ENCODE measurements at regions not wholly inside any gene's neighbourhood (a gene's known extent, or its start where the extent isn't known, plus 50 kb on each side); places are given as distances from the start of the nearest gene placed in this dataset.
"Not testable (repeated sequence)": the region's sequence is repeated elsewhere in the genome, so short reads cannot be mapped to it uniquely, and the experiment has no call there.

DNA sequence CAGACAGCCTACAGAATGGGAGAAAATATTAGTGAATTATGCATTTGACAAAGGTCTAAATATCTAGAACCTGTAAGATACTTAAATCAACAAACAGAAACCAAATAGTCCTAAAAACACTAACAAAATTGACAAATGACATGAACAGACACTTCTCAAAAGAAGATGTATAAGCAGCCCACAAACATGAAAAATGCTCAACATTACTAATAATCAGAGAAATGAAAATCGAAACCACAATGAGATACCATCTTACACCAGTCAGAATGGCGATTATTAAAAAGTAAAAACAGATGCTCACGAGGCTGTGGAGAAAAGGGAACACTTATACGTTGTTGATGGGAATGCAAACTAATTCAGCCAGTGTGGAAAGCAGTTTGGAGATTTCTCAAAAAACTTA is 1186.8 kb downstream of the DTWD2 start:
- no peak for DNase-seq (ENCODE audit: low spot score)

DNA sequence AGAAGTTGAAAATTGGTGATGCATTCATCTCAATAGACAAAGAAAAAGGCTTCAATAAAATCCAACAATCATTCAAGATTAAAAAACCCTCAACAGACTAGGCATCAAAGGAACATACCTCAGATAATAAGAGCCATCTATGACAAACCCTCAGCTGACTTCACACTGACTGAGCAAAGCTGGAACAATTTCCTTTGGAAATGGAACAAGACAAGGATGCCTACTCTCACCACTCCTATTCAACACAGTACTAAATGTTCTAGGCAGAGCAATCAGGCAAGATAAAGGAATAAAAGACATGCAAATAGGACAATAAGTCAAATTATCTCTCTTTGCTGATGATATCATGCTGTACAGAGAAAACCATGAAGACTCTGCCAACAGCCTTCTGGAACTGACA is 1188.1 kb downstream of the DTWD2 start:
- DNase-seq (ENCODE audit: low spot score) = no peak

DNA sequence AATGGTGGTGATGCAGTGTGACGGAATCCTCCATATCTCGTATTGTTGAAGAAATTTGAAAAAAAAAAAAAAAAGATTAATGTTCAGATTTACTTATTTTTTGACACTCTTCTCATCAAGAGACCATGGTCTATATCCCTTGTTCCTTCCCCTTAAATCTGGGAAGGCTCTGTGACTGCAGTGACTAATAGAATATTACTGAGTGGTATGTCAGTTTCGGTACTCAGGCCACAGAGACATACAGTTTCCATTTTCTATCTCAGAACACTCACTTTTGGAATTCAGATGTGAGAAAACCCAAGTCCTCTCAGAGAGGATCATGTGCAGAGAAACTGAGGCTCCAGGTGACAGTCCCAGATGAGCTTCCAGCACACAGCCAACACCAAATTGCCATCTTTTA is 1193.5 kb downstream of the DTWD2 start:
- DNase-seq (ENCODE audit: low spot score) = no peak

DNA sequence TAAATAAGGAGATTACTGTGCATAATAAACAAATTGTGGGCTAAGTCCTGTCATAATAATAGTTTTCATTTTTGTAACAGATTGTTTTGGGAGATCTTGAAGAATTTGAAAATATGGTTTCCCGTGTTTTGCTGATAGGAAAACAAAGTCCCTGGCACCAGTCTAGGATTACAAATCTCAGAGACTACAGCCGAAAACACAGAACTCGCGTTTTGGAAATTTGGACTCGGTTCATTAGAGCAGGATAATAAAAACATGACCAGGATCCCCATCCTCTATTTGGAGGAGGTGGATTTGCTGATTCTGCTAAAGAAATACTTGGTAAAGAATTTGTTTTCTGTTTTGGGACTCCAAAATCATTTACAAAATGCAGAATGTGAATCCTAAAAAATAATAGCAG is 1194.4 kb downstream of the DTWD2 start:
- DNase-seq (ENCODE audit: low spot score) = no peak

DNA sequence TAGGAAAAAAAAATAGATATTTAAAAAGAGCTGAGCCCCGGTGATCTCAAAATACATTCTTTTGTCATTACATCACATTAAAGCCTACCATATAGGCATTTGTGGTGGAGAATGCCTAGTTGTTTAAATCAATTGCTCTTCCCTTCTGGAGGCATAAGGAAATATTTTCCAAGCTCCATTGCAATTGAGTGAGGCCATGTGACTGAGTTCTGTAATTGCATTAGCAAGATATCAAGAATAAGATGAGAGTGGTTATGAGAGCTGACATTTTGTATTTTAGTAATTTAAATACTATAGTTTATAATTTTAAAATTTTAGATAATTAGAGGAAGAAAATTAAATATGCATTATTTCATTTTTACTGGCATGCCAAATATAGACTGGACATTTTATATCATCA is 1195.9 kb downstream of the DTWD2 start:
- DNase-seq (ENCODE audit: low spot score) = no peak

DNA sequence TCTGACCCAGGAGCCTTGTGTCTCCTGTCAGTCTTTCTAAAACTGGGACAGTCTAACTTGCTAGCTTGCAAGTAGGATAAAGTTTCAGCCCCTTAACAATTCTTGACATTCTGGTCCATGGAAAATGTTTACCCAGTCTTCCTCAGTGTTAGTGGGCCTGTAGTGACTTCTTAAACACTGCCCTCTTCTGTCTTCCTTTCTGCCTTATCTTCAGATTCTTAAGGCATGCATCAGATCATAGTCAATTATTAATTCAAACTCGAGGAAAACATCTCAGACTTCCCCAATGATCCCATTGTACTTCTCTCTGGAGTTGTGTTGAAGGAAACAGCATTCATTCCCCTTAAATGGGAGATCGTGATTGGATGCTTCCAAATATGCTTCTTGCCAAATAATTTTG is 1199.8 kb downstream of the DTWD2 start:
- peak; percentile 7 for DNase-seq (ENCODE audit: low spot score)

DNA sequence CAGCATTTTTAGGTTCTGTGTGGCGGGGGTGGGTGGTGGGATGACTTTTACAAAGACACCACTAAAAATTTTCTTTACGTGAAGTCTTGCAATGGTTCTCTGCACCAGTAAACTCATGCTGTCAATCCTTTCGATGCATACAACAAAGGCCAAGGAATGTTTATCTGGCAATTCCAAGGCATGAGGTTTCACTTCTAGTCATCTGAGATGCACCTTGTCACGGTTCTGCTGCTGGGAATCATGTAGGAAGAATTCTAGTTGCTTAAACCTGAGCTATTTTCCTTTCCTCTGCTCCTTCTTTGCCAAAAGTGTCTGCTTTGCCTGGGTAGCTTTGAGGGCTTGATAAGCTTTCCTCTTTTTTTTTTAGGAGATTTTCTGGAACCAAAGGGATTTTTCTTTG is 1204.5 kb upstream of the SEMA6A start:
- no peak for DNase-seq (ENCODE audit: low spot score)

DNA sequence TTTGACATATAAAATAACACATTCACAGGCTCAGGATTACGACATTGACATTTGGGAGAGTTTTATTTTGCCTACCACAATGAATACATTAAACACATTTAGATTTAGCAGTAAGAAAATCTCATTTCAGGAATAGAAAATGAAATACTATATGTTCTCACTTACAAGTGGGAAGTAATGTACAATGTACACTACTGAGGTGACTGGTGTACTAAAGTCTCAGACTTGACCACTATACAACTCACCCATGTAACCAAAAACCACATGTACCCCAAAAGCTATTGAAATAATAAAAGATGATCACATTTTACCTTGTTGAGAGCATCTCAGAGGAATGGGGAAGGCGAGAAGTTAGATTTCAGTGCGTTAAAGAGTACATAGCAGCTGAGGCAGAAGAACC is 1202.4 kb upstream of the SEMA6A start:
- DNase-seq (ENCODE audit: low spot score) = no peak

DNA sequence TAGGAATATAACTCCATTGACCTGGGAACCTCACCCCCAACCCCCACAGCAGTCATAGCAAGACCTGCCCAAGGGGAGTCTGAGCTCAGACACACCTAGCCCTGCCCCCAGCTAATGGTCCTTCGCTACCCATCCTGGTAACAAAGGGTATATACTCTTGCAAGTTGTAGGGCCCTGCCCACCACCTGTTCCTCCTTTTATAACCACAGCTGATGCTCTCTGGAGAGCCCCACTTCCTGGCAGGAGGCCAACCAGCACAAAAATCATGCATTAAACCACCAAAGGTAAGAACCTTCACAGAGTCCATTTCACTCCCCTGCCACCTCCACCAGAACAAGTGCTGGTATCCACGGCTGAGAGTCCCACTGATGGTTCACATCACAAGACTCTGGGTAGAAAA is 1195.3 kb upstream of the SEMA6A start:
- DNase-seq (ENCODE audit: low spot score) = no peak

DNA sequence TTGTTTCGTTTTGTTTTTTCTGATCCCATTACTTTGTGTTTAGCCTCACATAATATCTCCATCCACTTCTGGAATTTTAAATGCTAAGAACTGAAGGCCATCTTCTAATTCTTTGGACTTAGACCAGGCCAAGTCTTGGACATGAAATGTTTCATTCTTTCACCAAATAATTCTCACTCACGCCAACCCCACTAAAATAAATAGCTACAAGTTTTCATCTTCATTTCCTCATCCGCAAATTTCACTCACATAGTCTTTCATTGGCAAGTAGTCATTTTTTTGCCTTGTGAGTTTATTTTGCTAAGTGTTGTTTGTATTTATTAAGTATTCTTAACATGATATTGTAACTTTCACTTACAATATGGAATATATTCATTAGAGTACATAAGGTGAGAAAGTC is 1188.6 kb upstream of the SEMA6A start:
- DNase-seq (ENCODE audit: low spot score) = no peak

DNA sequence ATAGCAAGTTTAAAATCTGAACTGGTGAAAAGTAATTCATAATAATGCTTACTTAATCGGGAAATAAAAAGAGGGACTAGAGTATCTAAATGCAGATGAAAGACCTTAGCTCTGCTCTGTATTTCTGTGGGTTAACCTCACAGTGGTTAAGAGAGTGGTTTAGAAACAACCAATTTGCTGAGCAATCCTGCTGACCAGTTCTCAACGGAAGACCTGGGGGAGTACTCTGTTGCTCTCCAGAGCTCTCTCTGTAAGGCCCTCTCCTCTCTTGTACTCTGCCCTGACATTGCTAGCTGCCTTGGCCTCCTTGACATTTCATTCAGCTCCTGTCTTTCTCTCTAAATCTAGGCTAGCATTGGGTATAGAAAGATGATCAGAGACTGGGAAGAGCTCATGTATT is 1186.6 kb upstream of the SEMA6A start:
- DNase-seq (ENCODE audit: low spot score) = no peak

DNA sequence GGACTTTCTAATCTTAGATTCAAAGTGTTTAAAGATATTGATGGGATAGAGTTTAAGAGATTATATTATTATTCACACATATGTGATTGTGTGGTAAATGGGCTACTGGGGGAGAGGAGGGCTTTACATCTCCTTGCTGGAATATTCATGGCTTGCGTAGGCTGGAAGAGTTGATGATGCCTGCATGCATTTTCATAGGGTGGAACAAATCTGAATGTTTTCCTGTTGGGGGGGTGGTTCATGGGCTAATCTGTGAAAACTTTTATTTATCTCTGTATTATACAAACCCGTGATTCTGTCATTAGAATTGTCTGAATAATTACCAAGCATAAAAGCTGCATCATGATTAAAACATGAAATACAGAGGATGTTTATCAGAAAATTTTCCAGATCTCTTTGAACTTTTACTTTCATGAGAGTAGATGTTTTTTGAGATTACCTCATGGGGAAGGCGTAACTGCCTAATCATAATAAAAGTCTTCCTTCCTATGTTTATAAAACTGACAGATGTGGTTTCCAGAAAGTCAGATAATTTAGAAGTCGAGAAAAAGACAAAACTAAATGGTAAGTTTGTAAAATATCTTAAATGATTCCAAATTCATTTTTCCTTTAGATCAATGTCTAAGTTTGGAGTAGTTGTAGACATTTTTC is 1185.4 kb upstream of the SEMA6A start:
- DNase-seq (ENCODE audit: low spot score) = peak; percentile 5

DNA sequence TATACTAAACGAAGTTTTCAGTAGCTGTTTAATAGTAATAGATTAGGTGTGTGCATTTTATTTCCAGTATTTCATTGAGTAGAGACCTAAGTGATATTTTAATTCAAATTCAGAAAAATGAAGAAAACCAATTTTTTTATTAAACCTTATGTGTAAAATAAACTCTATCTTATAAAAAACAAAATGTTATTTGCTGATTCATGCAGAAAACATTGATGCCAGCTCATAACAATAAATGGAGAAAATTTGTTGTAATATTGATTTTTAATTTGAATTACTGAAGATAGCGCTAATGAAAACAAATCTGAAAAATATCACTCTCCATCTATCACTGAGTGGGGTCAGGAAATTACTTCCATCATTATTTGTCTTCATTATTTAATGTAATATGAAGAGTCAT is 1177.8 kb upstream of the SEMA6A start:
- no peak for DNase-seq (ENCODE audit: low spot score)

DNA sequence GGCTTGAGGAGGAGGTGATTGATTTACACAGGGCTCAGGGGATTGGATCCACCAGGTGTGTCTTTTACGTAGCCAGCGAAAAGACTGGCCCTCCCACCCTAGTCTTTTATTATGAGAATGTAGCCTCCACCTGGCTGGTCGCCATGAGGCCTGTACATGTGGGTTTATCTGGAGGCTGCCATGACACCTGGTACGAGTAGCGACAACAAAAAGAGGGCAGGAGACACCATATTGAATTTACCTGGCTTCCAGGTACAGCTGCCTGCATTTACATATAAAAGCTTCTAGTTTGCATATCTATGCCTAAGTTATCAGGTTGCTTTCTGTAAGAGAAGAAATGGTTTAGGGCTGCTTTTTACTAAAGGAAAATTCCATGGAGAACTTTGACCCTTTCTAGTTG is 1173.7 kb upstream of the SEMA6A start:
- no peak for DNase-seq (ENCODE audit: low spot score)

DNA sequence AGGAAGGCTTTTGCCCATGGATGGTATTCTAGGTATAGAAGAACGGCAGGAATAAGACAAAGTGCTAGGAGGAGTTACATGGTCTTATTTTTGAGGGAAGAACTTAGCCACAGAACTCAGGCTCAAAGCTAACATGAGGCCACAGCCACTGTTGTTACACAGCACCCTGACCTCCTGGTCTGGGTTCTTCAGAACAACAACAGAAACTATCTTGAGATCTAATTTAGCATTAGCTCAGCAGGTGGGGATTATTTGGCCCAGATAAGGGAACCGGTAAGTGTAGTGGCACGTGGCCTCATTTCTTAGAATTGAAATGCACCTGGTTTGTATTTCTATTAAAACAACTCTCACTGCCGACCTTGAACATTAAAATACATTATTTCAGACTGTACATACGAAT is 1168.7 kb upstream of the SEMA6A start:
- DNase-seq (ENCODE audit: low spot score) = no peak

DNA sequence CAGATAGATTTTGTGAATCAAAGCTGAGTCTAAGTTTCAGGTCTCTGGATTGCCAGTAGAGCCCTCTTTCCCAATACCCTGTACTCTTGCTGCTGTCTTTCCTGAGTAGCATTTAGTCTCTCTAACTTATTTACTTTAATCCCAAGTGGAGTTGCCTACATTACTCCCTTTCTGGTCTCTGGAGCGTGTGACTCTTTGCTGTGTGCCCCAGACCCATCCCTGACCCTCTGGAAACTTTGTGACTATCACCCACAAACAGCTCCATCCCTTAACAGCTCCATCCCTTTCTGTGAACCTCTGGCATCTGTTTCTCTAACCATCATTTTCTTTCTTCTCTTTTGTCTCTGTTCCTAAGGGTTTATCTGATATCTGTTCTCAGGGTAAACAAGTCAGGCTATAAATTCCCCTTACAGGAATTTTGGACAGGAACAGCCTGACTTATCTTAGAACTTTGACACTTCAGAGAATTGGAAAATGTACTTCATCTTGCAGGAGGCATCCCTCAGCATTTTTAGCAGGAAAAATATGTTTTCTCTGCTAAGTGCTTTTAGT is 1167.1 kb upstream of the SEMA6A start:
- DNase-seq (ENCODE audit: low spot score) = no peak

DNA sequence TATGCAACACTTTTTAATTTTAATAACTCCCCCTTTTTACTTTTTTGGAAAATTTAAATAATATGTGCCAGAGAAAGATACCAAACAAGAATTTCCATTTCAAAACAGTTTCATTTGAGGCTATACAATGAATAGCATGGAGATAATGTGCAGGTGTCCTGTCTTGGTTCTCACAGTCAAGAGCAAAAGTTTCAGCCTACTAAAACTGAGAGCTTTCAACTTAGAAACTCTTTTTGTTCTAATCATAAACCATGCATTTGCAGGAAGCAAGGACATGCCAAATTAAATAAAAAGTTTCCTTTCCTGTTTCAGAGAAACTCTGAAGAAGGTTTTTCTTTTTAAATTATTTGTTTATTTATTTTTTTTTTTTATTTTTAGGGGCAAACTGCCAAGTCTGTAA is 1165.6 kb upstream of the SEMA6A start:
- no peak for DNase-seq (ENCODE audit: low spot score)

DNA sequence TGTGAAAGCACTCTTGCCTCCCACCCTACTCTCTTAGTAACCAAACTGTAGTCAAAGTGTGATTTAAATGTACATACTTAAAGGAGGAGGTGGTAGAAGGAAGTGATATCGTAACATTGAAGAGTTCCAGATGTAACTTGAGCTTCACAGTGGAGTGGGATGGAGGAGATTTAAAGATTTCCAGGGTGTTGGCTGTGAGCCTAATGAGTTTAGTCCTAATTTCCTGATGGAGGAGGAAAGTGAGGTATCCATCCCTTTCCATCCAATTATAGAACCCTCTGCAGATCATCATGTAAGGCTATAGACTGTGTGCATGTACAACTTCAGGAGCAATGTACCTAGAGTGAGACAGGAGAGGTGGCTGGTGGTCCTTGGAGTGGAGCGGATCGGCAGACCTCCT is 1163.9 kb upstream of the SEMA6A start:
- DNase-seq (ENCODE audit: low spot score) = no peak

DNA sequence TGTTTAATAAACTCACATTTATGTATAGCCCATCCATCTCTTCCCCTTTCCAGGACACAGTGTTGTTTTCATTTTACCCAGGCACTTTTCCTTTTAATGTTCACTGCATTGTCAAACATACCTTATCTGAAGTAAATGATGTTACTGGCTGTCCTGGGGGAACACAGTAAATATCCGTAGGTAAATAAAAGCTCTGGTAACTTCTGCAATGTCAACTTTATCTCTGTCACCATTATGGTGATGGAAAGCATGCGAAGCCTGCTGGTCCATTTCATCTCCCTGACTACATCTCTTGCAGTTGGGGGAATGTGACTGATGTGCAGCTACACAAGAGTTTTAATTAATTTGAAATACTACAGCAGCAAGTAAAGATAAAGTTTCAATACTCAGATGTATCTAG is 1162.1 kb upstream of the SEMA6A start:
- no peak for DNase-seq (ENCODE audit: low spot score)

DNA sequence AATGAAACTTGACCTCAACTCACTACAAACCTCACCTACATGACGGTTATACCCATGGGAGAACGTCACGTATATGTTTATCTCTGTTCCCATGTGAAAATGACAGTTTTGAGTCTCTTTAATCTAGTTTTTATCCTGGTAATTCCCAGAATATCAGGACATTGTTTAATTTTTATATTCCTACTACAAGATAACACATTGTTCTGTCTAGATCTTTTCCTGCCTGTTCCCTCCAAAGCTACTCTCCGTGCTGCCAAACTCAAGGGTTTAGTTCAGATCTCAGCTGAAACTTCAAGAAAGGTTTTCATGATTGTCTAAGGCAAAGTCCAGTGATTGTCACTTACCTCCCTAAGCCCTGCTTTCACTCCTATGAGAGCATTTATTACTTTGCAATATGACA is 1159.4 kb upstream of the SEMA6A start:
- DNase-seq (ENCODE audit: low spot score) = no peak

DNA sequence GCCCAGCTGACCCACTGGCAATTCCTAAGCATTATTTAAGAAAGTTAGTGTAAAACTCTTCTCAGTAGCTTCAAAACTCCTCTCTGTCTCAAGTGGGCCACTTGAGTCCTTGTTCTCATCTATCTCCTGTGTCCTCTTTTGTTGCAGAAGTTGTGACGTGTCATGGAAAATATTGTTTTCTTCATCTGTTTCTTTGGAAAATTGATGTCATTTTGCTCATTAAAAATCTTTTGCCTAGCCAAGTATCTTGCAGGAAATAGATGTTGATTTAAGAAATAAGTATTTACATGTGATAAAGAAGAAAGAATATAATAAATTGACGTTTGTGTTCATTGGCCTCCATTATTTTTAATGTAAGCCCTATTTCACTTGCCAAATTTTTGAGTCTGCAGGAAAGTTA is 1158.4 kb upstream of the SEMA6A start:
- DNase-seq (ENCODE audit: low spot score) = no peak

DNA sequence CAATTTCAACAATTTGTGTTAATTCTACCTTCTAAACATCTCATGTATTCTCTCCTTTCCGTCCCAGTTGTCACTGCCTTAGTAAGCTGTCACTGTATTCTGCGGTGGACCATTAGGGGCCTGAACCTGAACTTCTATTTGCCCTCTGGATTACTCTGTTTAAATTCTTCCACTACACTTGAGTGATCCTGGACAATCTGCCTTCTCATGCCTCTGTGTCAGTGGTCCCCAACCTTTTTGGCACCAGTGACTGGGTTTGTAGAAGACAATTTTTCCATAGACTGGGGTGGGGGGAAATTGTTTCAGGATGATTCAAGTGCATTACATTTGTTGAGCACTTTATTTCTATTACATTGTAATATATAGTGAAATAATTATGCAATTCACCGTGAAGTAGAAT is 1157.6 kb upstream of the SEMA6A start:
- no peak for DNase-seq (ENCODE audit: low spot score)

DNA sequence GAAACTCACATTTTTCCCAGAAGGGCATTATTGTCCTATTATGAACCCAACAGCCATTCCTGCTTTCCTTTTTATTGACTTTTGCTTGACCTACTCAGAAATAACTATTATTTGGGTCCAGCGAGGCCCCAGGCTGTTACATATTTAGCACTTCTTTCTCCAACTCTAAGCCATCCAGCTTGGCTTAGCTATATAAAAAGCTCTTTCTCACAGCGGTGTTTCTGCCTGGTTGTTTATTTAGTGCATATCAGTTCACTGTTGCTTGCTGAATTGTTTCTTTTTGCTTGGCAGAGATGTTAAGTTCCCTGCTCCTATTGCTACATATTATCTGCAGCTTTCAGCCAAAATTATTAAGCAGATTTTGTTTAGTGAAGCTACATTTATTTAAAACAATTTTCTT is 1156.8 kb upstream of the SEMA6A start:
- DNase-seq (ENCODE audit: low spot score) = no peak

DNA sequence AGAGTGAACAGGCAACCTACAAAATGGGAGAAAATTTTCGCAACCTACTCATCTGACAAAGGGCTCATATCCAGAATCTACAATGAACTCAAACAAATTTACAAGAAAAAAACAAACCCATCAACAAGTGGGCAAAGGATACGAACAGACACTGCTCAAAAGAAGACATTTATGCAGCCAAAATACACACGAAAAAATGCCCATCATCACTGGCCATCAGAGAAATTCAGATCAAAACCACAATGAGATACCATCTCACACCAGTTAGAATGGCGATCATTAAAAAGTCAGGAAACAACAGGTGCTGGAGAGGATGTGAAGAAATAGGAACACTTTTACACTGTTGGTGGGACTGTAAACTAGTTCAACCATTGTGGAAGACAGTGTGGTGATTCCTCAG is 1146.2 kb upstream of the SEMA6A start:
- not testable (repeated sequence) for DNase-seq (ENCODE audit: low spot score)

DNA sequence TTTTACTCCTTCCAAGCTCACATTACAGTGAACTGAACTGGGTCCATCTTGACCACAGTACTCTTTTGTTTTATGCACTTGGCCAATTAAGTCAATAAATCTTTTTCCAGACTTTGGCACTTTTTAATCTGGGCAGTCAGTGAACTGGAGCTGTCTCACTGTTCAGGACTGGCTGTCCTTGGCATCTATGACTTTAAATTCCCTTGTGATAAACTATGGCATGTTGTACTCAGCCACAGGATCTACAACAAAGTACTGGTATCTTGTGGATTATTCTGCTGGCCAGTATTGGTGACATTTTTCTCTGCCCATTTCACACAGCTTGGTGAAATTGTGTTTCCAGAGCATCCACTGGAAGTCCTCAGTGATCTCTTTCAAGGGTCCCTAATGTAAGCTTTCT is 1144.8 kb upstream of the SEMA6A start:
- DNase-seq (ENCODE audit: low spot score) = no peak

All from pons (tissue), 1 donor.